ENCODE measurements at regions not wholly inside any gene's neighbourhood (a gene's known extent, or its start where the extent isn't known, plus 50 kb on each side); places are given as distances from the start of the nearest gene placed in this dataset.
"Not testable (repeated sequence)": the region's sequence is repeated elsewhere in the genome, so short reads cannot be mapped to it uniquely, and the experiment has no call there.

DNA sequence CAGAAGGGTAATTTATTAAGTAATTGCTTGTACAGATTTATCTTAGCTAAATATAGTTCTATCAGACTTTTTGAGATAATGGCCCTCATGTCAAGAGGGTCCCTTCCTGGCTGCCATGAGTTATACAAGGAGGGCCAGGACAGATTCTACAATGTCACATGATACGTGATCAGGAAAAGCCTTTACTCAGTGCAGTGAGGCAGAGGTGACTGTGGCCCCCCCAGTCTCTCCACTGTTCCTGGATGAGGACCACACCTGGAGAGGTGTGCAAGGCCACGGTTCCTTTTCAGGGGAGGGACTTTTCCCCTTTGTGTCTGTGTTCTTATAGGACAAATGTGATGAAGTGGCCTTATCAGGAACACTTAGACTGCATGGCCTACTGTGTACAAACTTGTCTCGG is 54.3 kb upstream of the LRCH1 start:
- DNase-seq = no peak

- no peak for DNase-seq
Measured at GRCh38 chr13:46496086-46496485, 56.9 kb upstream of the LRCH1 start.

DNA sequence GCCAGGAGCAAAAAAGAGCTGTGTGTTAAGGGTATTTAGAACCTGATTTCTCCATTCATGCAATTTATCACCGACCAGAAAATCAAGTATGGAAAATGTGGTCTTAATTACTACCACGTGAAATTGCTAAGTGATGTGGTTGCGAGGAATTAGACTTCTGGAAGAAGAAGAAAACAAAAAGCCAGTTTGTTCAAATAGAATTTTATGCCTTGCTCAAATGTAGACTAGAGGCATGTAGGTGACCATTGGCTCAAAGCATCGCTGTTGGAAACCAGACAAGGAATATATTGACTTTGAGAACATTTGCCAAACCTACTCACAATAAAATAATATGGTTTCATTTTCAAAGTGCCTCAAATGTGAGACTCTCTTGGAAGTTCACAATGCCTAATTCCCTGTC is 57.3 kb upstream of the LRCH1 start:
- no peak for DNase-seq

DNA sequence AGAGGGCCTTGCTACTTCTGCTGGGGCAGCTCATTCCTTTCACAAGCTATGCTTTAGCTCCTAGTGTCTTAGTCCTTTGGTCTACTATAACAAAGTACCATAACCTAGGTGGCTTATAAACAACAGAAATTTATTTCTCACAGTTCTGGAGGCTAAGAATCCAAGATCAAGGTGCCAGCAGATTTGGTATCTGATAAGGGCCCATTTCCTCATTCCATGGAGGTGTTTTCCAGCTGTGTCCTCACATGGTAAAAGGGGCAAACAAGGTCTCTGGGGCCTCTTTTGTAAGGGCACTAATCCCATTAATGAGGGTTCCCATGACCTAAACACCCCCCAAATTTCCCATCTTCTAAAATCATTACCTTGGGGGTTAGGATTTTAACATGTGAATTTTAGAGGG is 57.9 kb upstream of the LRCH1 start:
- DNase-seq = no peak

DNA sequence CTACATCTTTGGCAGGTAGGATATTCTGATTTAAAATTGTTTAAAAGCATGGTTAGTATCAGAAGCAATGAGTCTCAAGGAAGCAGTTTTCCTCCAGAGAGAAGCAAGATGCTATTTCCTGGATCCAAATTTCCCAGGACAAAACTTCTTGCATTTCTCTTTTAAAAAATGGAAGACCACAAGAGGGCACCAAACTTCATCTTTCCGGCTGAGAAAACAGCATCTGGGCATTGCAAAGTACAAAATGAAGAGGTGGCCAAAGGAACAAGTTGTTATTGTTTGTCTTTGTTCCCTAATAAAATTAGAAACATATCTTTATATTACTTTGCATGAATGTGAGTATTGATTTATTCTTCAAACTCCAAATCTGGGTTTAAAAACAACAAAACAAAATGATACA is 60.0 kb upstream of the LRCH1 start:
- no peak for DNase-seq

DNA sequence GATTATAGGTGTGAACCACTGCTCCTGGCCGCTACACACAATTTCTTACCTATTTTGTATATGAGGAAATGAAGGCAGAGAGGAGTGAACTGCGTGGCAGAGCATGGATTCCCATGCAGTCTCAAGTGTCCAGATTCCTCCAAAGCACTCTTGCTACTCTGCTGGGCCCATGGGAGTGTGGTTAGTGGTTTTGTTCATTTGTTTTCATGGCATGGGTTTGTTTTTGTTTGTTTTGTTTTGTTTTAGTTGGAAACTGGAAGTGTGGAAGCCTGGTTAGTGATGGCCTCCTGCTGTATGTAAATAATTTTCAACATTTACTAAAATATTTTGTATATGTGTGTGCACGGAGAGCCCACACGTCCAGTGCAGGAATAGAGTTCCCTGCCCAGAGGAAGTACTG is 61.3 kb upstream of the LRCH1 start:
- DNase-seq = no peak

GRCh38 chr13:46490713-46491112 is 62.3 kb upstream of the LRCH1 start:
- DNase-seq = not testable (repeated sequence)

DNA sequence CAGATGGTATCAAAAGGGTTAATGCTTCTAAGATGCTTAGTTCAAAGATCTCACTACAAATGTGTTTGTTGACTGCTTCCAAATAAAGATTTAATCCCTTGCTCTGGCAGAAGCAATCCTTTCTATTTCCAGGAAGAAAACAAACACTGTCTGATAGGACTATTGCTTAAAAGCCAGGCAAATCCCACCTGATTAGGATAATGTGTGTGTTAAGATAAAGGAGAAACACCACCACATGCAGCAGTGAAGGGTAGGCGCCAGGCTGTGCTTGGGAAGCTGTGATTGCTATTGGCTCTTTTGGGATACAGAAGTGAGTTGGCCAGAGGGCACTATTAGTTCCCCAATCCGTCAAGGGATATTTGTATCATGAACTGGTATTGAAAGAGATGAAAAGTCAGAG is 62.8 kb upstream of the LRCH1 start:
- no peak for DNase-seq

- no peak for DNase-seq
Measured at GRCh38 chr13:46489586-46490023, 63.4 kb upstream of the LRCH1 start.

- no peak for DNase-seq
Measured at GRCh38 chr13:46487748-46488147, 65.2 kb upstream of the LRCH1 start.

- DNase-seq = no peak
Measured at GRCh38 chr13:46486270-46486669, 66.7 kb upstream of the LRCH1 start.

DNA sequence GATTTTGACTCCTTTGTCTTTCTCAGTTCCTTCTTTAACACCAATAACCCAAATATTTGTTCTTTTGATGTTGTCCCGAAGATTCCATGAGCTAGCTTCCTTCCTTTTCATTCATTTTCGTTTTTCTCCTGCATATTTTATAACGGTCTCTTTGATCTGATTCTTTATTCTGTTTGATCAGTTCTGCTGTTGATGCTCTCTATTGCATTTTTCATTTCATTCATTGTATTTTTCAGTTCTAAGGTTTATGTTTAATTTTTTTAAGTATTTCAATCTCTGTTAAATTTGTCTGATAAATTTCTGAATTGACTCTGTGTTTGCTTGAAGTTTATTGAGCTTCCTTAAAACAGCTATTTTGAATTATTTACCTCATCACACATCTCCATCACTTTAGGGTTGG is 68.4 kb upstream of the LRCH1 start:
- no peak for DNase-seq

DNA sequence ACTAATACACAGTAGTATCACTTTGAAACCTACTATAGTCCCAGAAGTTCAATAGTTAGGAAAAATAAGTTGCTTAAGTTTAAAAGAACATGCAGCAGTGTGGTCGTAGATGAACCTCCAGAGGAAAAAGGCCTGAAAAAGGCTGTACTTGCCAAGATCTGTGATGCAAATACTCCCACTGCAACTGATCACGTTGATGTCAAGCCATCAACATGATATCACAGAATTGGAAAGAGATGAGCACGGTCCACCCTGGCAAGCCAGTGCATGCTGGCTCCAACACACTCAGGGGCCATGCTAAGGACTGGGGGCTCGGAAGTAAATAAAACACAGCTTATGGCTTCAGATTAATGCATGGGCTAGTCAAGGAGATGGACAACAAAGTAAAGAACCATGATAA is 71.8 kb upstream of the LRCH1 start:
- DNase-seq = no peak

- DNase-seq = no peak
Measured at GRCh38 chr13:46480131-46480530, 72.8 kb upstream of the LRCH1 start.

GRCh38 chr13:46479691-46480090 is 73.3 kb upstream of the LRCH1 start:
- no peak for DNase-seq

DNA sequence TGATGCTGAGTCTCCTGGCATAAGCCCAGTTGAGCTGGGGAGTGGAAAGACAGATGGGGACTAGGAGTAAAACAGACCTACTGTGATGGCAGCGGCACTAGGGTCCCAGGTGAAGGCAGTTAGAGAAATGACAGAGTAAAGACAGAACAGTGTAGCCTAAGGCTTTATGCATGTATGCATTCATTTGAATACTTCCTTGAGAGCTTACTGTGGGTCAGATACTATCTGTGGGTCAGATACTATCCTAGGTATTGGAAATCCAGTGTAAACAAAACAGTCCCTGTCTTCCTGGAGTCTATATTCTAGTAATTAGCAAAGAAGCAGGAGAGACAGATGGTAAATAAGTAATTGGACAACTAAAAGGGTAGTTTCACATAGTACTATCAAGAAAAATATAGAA is 73.7 kb upstream of the LRCH1 start:
- no peak for DNase-seq

DNA sequence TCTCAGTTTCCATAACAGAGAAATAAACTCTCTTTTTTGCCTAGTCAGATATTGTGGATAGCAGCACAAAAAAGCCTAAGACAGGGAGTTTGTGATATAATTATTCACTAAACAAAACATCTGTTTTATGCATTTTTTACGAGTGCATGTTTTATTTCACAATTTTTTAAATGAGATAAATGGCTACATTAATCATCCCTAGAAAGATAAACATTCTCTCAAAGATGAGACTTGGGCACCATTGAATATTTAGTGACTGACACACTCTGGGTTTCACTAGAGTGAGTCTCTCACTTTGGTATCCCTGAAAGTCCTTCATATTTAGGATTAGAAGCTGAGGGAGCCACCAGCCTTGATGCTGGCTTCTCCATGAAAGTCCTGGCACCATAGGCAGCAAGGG is 74.3 kb upstream of the LRCH1 start:
- DNase-seq = no peak

- no peak for DNase-seq
Measured at GRCh38 chr13:46476174-46476573, 76.8 kb upstream of the LRCH1 start.

GRCh38 chr13:46475541-46475991 is 77.4 kb upstream of the LRCH1 start:
- no peak for DNase-seq

DNA sequence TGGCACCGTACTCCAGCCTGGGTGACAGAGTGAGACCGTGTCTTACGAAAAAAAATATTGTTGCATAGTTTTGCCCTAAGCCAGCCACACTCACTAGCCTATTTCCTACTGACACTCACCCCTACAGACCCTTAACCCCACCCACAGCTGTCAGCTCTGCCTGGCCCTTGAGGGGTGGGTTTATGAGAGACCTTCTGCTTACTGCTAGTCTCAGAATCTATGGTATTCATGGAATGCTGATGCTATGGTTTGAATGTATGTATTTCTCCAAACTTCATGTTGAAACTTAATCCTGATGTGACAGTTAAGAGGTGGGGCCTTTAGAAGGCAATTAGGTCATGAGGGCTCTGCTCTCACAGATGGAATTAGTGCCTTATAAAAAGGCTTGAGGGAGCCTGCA is 79.2 kb upstream of the LRCH1 start:
- DNase-seq = no peak

GRCh38 chr13:46472384-46472783 is 80.6 kb upstream of the LRCH1 start:
- no peak for DNase-seq

GRCh38 chr13:46469699-46470098 is 82.6 kb upstream of the RUBCNL start:
- not testable (repeated sequence) for DNase-seq

DNA sequence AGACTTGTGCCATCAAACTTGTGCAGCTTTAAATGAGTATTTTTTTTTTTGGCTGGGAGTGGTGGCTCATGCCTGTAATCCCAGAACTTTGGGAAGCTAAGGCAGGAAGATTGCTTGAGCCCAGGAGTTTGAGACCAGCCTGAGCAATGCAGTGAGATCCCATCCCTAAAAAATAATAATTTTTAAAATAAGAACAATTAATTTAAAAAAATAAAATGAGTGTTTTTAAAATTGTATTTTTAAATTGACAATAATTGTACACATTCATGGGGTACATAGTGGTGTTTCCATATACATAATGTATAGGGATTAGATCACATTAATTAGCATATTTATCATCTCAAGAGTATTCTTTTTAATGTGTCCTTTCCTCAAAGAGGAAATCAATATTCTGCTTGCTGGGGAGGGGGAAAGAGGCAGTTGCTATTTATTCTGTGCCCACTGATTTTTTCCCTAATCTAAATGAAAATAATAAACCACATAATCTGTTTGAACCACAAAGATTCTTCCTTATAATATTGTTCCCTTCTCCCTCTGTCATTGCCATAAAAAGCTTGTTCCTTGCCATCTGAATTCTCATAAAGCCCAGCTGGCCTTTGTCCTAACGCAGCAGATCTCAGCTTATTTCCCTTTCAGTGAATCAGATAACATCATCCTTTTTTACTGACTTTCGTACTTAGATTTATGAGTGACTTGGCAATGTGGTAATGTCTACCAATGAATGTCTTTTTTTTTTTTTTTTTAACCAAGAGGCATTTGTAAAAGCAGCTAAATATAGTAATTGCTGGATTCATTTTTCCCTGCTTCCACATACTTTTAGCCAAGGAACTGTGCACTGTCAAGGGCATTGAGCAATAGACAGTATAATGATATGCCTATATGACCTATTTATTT is 81.8 kb upstream of the RUBCNL start:
- DNase-seq = no peak

DNA sequence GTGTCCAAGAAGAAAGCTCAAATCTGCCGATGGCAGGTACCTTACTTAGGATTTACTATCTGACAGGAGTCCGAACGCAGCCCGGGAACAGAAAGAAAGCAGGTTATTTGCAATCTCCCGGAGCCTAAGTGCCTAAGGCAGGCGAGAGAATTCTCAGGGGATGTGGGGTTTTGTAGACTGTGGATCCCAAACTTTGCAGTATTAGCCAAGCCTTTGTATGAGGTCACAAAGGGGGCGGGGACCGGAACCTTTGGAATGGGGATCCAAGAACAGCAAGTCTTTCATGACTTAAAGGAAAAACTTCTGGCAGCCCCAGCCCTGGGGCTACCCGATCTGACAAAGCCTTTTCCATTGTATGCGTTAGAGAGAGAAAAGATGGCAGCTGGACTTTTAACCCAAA is 80.6 kb upstream of the RUBCNL start:
- DNase-seq = not testable (repeated sequence)

- not testable (repeated sequence) for DNase-seq
Measured at GRCh38 chr13:46466074-46466473, 79.0 kb upstream of the RUBCNL start.

Data from DMS 273 treated with DMSO at 0.1 percent for 48 hours (cell line).